Left renal pelvis (tissue), 4 donors: ENCODE measurements at regions not wholly inside any gene's neighbourhood (a gene's known extent, or its start where the extent isn't known, plus 50 kb on each side); places are given as distances from the start of the nearest gene placed in this dataset.
"Not testable (repeated sequence)": the region's sequence is repeated elsewhere in the genome, so short reads cannot be mapped to it uniquely, and the experiment has no call there.

ENCODE experiments used
- DNase-seq, 4 donors: peaks; one replicate each; pipeline ENCODE4 v3.0.0-alpha.2; 2013; ENCODE audit warnings: low read depth in 4 of 4, low spot score in 3 of 4

DNA sequence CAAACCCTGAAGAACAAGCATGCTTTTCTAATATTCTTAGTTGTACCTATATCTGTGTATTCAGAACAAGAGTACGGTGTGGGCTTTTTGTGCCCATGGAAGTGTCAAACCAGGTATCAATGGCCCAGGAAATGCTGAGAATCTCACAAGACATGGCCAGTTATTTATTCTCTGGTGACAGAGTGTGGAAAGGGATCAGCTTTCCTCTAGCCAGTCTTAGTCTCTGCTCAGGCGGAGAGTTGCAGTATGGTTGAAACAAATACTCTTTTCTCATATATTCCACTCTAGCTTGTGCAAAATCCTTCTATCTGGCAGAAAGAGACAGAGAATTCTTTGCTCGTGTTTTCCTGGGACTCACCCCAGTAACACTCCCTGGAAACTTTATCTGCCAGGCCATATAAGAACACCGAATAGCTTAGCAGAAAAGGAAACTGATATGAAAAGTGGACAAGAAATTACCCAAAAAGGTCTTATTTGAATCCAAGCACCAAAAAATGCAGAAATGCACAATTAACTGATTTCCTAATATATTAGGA lies 173.3 kb upstream of the RSPO3 start:
- no peak for DNase-seq

DNA sequence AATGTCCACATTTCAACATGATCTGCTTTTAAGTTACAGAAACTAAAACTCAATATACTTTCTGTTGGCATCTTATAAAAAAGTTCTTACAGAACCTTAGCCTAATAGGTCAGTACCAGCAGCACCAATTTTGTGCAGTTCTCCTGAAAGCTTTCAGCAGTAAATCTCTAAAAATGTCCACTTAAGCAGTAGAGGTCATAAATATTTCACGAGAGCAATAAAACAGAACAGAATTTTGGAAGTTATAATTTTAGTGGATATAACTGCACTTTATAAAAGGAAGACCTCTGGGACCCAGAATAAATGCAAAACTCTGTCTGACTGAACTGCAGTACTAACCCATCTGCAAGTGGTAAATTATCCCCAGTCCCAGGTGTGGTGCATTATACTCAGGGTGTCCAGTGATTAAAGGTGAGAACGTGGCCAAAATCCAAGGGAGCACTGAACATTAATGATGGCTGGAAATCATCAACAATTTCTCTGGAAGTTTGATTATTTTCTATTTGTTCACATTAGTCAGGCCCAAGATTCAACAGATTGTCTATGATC lies 172.6 kb upstream of the RSPO3 start:
- no peak for DNase-seq

DNA sequence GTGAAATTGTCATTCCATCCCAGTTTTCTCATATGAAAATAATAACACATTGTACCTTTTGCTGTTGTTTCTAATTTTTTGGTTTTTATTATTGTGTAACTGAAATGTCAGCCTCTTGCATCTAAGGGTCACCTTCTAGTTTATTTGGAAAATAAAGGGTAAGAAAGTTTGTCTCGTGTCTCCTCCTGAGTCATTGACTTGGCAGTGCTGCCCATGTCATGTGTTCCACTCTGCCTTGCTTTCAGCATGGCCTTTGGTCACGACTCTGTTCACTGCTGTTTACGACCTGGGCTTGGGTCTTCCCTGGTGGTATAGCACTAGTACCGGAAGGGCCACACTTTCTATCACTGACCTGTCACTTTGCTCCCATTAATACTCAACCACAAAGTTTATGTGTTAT lies 171.4 kb upstream of the RSPO3 start:
- no peak for DNase-seq

DNA sequence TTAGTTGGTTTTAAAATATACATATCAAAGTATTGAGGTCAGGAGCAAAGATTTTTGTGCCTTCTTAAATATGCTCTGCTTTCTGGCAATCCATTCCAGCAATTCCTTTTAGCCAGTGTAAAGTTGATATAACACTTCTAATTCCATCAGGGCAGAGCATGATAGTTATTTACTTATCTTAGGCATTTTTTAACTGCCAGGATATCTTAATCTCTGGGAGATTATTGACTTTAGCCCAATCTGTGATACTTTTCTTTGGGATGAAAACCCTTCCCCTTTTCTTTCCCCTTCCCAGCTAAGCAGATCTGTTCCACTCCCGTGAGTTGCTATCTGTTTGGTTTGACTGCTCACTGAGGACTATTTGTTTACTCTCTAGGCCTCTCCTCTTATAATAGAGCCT lies 168.7 kb upstream of the RSPO3 start:
- DNase-seq = no peak

DNA sequence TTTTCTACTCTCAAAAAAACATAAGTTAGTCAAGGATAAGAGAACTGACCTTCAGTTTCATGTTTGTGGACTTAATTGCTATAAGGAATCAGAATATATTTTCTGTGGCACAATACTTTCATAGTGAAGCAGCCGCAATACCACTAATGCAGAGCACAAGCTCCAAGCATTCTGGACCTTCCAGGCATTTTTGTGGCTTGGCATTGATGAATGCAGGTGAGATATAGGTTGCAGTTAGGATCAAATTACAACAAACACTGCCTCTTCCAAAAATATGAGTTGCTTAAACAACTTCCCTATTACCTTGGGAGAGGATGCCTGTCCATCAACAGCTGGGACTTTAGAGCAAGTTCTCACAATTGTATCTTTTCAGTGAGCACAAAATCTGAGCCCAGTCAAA lies 162.8 kb upstream of the RSPO3 start:
- no peak for DNase-seq

DNA sequence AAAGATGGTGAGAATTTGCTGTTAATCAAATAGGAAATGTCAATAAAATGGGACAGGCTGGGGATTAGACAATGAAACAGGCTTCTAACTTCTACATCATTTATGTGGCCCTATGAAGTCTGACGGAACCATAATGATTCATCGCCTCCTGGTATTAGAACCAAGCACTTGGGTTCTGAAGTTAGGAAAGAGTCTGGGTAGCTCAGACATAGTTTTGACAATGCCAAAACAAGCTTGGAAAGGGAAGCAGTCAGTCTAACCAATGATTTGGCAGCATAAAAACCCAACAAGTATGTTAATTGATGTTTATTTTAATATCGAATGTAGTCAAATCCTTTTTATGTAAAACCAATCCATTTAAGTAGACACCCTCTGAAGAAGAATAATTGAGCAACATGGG lies 160.8 kb upstream of the RSPO3 start:
- no peak for DNase-seq

DNA sequence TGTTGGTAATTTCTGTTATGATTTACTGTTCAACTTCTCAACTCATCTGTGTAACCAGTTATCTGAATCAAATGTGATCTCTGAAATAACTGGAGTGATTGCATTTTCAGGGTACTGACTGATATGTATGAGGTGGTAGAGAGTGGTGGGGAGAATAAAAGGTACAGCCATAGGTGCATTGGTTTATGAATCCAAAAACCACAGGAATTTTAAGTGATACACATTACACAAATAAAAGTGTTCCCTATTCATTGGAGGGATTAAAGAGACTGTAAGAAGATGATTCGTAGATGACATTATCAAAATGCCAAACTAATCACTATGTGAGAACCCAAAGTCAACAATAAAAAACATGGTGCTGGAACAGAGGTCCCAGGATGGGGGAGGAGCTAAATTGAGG lies 158.7 kb upstream of the RSPO3 start:
- no peak for DNase-seq

DNA sequence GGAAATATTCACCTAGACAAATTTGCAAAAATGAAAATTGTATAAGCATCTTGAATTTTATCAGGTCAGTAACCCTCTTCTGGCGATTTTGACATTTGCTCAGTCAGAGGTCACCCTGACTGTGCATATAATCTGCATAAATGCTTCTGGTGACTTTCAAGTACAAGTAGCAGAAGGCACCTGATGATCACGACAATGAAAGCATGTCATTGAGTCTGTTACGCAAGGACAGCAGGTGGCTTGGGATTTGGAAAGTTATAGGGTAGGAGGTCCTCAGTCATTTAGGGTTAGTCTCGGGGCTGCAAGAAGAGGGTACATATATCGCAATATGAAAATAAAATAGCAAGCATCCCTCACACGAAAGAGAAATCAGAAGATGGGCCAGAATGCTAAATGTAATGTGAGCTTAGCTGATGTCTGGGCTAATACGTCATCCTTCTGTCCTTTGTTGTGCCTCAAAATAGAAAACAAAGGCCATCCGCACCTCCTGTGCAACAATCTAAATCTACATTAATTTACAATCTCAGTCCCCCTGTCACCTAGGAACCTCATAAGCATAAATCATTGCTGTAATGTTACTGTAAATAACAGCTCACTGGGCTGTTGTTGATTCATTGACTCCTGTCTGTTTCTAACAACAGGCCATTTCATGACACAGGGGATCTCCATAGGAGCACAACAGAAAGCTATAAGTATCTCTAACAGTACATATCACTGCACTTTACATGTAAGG lies 155.2 kb upstream of the RSPO3 start:
- no peak for DNase-seq

DNA sequence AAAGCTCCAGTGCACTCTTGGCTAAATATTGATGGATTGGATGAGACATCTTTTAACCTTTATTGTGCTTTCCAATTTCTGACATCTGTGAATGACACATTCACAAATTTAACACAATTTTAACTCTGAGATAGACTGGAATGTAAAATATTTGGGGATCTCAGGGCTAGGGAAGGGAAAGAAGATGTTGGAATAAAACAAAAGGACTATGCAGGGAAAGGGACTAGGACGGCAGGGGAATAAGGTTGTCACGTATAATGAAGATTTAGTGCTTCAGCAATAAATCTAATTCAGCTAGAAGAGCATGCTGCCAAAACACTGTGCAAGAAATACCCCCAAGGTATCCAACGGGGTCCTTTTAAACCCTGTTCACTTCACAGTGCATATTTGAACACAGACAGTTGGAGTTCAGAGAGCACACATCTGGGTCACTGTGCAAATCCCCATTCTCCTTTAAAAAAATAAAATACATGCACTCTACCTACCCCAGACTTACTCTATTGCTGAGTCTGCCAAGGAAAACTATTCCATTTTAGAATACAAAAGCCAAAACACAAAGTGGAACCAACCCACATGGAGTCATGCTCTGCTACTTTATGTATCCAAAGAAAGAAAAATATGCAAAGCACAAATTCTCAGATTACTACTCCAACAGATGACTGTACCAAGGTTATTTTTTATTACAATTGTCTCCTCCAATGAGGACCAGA lies 151.0 kb upstream of the RSPO3 start:
- DNase-seq = no peak

DNA sequence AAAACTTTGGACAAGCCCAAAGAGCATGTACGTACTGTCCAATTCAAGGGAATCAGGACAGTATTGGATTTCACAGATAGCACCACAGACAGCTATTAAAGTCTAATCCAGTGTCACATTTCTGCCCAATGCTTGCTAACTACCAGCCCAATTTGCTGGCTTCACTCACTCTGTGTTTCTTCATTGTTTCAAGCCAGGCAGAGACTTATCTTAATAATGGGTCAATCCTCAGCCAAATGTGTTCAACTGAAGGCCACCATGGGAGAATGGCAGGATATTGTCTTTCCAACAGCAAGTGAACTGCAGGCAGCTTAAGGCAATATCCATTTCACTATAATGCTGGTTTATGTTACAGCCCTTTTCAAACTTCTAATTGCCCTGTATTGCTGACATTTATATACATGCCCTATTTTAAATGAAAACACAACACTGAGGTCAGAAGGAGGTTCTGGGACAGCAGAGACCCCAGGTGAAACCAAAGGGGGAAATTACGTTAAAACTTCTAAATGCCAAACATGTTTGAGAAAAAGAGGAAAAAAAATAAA lies 142.1 kb upstream of the RSPO3 start:
- DNase-seq = no peak

DNA sequence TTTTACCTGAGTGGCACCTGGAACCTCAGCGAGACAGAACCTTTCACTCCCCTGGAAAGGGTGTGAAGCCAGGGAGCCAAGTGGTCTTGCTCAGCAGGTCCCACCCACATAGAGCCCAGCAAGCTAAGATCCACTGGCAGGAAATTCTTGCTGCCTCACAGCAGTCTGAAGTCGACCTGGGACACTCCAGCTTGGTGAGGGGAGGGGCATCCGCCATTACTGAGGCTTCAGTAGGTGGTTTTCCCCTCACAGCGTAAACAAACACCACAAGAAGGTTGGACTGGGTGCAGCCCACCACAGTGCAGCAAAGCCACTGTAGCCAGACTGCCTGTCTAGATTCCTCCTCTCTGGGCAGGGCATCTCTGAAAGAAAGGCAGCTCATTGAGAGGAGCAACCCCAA lies 134.7 kb upstream of the RSPO3 start:
- DNase-seq = no peak

DNA sequence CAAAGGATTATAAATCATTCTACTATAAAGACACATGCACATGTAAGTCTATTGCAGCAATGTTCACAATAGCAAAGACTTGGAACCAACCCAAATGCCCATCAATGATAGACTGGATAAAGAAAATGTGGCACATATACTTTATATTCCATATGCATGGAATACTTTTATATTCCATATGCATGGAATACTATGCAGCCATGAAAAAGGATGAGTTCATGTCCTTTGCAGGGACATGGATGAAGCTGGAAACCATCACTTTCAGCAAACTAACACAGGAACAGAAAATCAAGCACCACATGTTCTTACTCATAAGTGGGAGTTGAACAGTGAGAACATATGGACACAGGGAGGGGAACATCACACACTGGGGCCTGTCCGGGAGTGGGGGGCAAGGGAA lies 130.3 kb upstream of the RSPO3 start:
- not testable (repeated sequence) for DNase-seq

DNA sequence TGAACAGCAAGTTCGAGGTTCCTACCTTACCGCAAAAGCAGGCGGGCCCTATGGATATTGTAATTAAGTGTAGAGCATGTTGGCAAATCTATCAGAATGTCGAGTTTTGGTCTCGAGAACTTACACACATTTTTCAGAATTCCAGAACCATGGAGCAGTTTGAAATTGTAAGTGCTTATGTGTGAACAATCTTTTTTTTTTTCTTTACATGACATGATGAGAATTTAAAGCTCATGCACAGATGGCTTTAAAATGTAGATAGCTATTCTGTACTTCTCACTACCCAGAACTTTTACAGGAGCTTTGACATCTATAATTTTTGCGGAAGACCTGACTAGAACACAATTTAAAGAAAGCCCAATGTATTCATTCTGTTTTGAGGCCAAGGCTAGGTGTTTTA lies 117.8 kb upstream of the RSPO3 start:
- no peak for DNase-seq

DNA sequence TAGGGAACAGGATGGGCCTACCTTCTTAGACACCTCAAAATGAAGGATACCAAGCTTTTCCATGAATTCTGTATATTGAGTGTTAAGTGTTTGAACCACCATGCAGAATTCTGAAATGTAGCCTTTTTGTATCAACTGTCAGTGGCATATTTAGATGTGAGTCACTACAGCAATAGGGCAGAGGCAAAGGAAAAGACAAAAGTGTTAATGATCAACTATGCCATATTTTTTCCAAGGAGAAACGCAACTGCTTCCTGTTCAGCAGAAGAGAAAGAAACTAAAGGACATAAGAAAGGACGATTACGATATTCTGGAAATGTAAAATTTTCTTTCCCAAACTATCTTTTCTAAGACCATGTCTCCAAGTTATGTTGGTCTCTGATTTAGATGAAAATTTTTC lies 104.6 kb upstream of the RSPO3 start:
- DNase-seq = no peak

DNA sequence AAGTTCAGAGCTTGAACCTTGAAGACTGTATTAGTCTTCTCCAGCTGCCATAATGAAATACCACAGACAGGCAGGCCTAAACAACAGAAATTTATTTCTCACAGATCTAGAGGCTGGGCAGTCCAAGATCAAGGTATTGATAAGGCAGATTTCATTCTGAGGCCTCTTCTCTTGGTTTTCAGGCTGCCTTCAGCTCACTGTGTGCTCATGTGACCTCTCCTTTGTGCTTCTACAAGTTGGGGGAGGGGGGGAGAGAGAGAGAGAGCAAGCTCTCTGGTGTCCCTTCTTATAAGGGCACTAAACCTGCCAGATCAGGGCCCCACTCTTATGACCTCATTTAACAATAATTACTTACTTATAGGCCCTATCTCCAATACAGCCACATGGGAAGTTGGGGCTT lies 102.6 kb upstream of the RSPO3 start:
- DNase-seq = no peak

DNA sequence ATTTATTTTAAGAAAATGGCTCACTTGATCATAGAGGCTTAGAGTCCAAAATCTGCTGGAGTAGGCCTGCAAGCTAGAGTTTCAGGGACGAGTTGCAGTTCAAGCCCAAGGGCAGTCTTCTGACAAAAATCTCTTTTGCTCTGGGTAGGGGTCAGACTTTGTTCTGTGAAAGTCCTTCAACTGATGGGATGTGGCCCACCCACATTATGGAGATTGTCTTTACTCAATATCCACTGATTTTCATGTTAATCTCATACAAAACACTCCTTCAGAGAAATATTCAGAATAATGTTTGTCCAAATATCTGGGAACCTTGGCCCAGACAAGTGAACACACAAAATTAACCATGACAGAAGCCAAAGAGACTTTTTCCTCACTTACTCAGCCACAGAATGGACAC lies 98.6 kb upstream of the RSPO3 start:
- no peak for DNase-seq

DNA sequence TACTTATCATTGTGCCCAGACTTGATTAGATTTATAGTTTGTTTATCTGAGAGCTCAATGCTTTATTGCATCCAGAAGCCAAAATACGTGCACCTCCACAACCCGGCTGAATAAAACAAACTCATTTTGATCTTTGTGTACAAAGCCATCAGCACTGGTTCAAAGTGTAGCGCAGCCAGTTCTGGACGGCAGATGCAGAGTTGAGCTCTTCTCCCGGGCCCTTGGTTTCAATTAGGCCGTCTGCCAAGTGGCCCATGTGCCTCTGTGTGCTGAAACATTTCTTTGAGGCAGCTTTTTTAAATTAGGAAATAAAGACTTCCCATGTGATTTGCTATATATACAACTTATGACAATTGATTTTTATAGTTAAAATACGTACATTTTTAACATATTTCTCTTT lies 96.2 kb upstream of the RSPO3 start:
- DNase-seq = peak in 2 of 4 donors; percentile 6 to 12

DNA sequence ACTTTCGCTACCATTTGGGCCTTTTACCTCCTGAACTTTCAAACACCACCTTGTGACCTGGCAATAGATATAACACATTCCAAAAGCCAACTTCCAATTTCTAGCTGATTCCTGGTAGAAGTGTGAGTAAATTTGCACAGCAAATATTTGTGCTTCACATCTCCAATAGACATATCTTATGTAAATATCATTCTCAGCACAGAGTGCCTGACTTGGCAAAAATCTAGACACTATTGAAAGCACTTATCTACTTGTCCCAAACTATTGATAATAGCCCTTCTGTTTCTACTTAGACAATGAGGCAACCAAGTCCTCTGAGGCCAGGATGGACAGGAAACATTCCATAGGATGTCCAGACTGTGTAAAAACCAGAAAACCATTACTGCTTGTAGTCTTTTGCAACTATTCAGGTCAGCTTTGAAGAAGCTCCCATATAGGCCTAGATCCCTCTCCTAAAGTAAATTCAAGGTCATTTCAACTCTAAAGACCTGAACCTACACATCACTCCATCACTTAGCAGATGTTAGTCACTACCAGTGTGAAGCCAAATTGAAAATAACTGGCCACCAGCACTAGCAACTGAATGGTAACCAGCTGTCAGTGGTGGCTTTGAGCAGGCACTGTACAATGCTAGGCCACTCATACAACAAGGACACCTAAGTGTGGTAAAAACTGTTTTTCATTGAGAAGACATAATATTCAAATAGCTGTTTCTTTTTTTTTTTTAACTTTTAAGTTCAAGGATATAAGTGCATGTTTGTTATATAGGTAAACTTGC lies 95.3 kb upstream of the RSPO3 start:
- DNase-seq = no peak

DNA sequence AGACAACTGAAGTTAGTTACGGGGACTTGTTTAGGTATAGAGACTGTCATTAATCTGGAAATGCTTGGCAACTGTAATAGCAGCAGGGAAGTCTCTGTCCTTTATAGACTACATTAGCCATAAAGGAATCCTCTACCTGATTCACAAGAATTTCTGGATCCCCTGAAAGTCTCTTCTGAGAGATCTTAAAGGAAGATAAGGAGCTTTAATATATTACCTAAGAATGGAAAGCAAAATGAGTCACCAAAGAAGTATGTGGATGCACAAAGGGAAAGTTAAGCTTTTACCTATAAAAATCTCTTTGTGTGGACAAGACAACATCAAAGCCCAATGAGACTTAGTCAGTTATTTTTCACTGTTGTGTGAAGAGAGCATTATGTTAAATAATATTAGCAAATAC lies 92.2 kb upstream of the RSPO3 start:
- no peak for DNase-seq

DNA sequence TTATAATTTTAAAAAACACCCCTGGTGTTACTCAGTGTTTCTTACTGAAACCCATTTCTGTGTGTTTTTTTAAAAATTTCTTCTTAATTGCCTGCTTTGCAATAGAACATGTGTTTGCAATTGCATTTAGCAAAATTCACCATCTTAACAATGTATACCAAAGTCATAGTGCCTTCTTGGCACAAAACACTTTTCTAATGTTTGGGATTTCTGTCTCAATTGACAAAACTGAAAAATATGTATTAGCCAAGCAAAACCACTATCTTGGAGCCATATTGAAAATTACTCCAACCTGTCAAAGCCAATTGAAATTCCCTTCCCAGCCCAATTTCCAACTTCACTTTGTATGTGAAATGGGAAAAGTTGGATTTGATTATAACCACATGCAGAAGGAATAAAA lies 88.4 kb upstream of the RSPO3 start:
- DNase-seq = no peak

DNA sequence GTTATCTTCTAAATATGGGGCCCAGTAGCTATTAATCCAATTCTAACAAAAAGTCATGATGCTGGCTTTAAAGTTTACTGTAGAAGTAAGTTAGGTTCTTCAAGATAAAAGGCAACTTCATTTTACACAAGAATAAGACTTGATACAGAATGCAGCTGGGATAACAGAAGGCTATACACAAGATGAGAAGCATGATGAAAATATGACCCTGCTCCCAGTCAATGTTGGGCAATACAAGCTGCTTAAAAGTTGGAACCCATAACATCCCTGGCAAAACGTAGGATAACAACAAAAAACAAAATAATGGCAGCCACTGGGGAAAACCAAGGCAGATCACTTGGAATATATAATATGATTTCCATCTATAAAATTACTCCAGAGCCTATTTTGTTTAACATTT lies 87.6 kb upstream of the RSPO3 start:
- DNase-seq = no peak
